ENCODE measurements at regions not wholly inside any gene's neighbourhood (a gene's known extent, or its start where the extent isn't known, plus 50 kb on each side); places are given as distances from the start of the nearest gene placed in this dataset.

GRCh38 chr5:56538580-56538979 is 276.8 kb upstream of the MAP3K1 start:
- intact Hi-C loops (cut with DNase I; ENCODE audit: low total_unique reads), result no loop called here

GRCh38 chr5:56535347-56535746 is 280.0 kb upstream of the MAP3K1 start:
- Histone ChIP-seq H3K4me3 (no peak overlapping the region), H3K36me3 (no peaks in the 10 kb centered on the region), H3K27ac (no peak overlapping the region), H3K27me3 (no peaks in the 10 kb centered on the region), H3K9me3 (no peaks in the 10 kb centered on the region), H3K4me1 (no peaks in the 10 kb centered on the region)
- no peak for TF ChIP-seq CTCF (IDR thresholded peaks at IDR 0.05)
- intact Hi-C loops (cut with DNase I; ENCODE audit: low total_unique reads), result no loop called here
- no peak for DNase-seq

More at GRCh38 chr5:56538580-56538979, 276.8 kb upstream of the MAP3K1 start:
- Histone ChIP-seq H3K36me3 (no peaks in the 10 kb centered on the region), H3K4me3 (no peak overlapping the region), H3K4me1 (no peaks in the 10 kb centered on the region), H3K27ac (no peak overlapping the region), H3K27me3 (no peaks in the 10 kb centered on the region), H3K9me3 (no peaks in the 10 kb centered on the region)
- no peak for DNase-seq
- no peak for TF ChIP-seq CTCF (IDR thresholded peaks at IDR 0.05)

- Histone ChIP-seq H3K4me3 (no peak overlapping the region), H3K27ac (no peak overlapping the region), H3K36me3 (no peaks in the 10 kb centered on the region), H3K4me1 (no peaks in the 10 kb centered on the region), H3K27me3 (no peaks in the 10 kb centered on the region), H3K9me3 (no peaks in the 10 kb centered on the region)
- no peak for DNase-seq
- no peak for TF ChIP-seq CTCF (IDR thresholded peaks at IDR 0.05)
- intact Hi-C loops (cut with DNase I; ENCODE audit: low total_unique reads), result no loop called here
Measured at GRCh38 chr5:56534102-56534829, 281.1 kb upstream of the MAP3K1 start.

- intact Hi-C loops (cut with DNase I; ENCODE audit: low total_unique reads), result no loop called here
- H3K4me3 ChIP-seq, result no peak overlapping the region
- no peaks in the 10 kb centered on the region for H3K27me3 ChIP-seq
- DNase-seq, result no peak
- no peak for TF ChIP-seq CTCF (IDR thresholded peaks at IDR 0.05)
- no peaks in the 10 kb centered on the region for H3K9me3 ChIP-seq
- H3K27ac ChIP-seq, result no peak overlapping the region
- H3K4me1 ChIP-seq, result no peaks in the 10 kb centered on the region
- no peaks in the 10 kb centered on the region for H3K36me3 ChIP-seq
Measured at GRCh38 chr5:56532466-56532865, 282.9 kb upstream of the MAP3K1 start.

- Histone ChIP-seq H3K27ac (no peak overlapping the region), H3K9me3 (no peaks in the 10 kb centered on the region), H3K4me3 (no peak overlapping the region), H3K4me1 (peaks cover 0 to 4% (median 0%) of the 10 kb centered on the region in 4 donors), H3K27me3 (no peaks in the 10 kb centered on the region), H3K36me3 (no peaks in the 10 kb centered on the region)
- intact Hi-C loops (cut with DNase I; ENCODE audit: low total_unique reads), result no loop called here
- no peak for TF ChIP-seq CTCF (IDR thresholded peaks at IDR 0.05)
- DNase-seq, result no peak
Measured at GRCh38 chr5:56530626-56531138, 284.7 kb upstream of the MAP3K1 start.

All from tibial artery (tissue), 4 donors.